Activated CD4-positive, CD25-positive, alpha-beta regulatory T cell treated with anti-CD3 and anti-CD28 coated beads, Interleukin-2, amount 50 U/mL, for 24 hours (primary cell): ENCODE measurements at regions not wholly inside any gene's neighbourhood (a gene's known extent, or its start where the extent isn't known, plus 50 kb on each side); places are given as distances from the start of the nearest gene placed in this dataset.
"Not testable (repeated sequence)": the region's sequence is repeated elsewhere in the genome, so short reads cannot be mapped to it uniquely, and the experiment has no call there.

Source experiments
- ATAC-seq, 2 donors: fragments of 150-1000 bp; cut with Tn5 transposase; one replicate each; pipeline ENCODE4 v1.10.0; 2021; ENCODE audit warnings: mild to moderate bottlenecking in 1 of 2, moderate library complexity in 1 of 2

GRCh38 chrX:2561456-2561855 is 60.7 kb upstream of the DHRSX start:
- ATAC-seq, result no peak

GRCh38 chrX:2559124-2559523 is 58.3 kb upstream of the DHRSX start:
- ATAC-seq, result no peak

- no peak for ATAC-seq
These were observed 54.1 kb upstream of the DHRSX start for GRCh38 chrX:2554891-2555290.

GRCh38 chrX:2554066-2554465 is 53.3 kb upstream of the DHRSX start:
- not testable (repeated sequence) for ATAC-seq

GRCh38 chrX:2552621-2553201 is 51.9 kb upstream of the DHRSX start:
- no peak for ATAC-seq

- no peak for ATAC-seq
These were observed 49.7 kb upstream of the DHRSX start for GRCh38 chrX:2550328-2551020.
